CD14-positive monocyte (primary cell): ENCODE measurements at regions not wholly inside any gene's neighbourhood (a gene's known extent, or its start where the extent isn't known, plus 50 kb on each side); places are given as distances from the start of the nearest gene placed in this dataset.
A peak's percentile ranks its signal among the peaks of the same experiment; 100 is the strongest.

Experiments
- DNase-seq, 3 donors: peaks; one replicate each; pipeline ENCODE4 v3.0.0-alpha.2; 2011 to 2022
- H2AFZ ChIP-seq: 2 replicates; pipeline ENCODE4 v1.6.0; 2012; ENCODE audit warnings: mild to moderate bottlenecking, low read depth, low read length, inconsistent platforms; ENCODE audit not compliant: insufficient read depth, poor library complexity, severe bottlenecking
- H3K27ac ChIP-seq, 2 donors: 1 replicate in 1 of 2; 2 replicates in 1 of 2; pipeline ENCODE4 v1.5.1; 2012 to 2013; ENCODE audit warnings: low read length in 2 of 2, control low read depth in 1 of 2, inconsistent platforms in 1 of 2, low read depth in 1 of 2, mild to moderate bottlenecking in 1 of 2
- H3K27me3 ChIP-seq, 2 donors: one replicate each; pipeline versions ENCODE4 v1.6.0 to v1.6.1; 2011 to 2013; ENCODE audit warnings: low read length in 2 of 2; ENCODE audit not compliant: control insufficient read depth in 2 of 2, insufficient read depth in 2 of 2
- H3K36me3 ChIP-seq, 2 donors: replicated peaks in 1 of 2; 1 replicate in 1 of 2; 2 replicates in 1 of 2; pipeline versions ENCODE4 v1.5.1 to v1.6.1; 2012 to 2013; ENCODE audit warnings: low read length in 2 of 2, control low read depth in 1 of 2, inconsistent platforms in 1 of 2, mild to moderate bottlenecking in 1 of 2; ENCODE audit not compliant: insufficient read depth in 2 of 2, control insufficient read depth in 1 of 2
- H3K4me1 ChIP-seq, 2 donors: 1 replicate in 1 of 2; 2 replicates in 1 of 2; pipeline versions ENCODE4 v1.5.1 to v1.6.1; 2012 to 2013; ENCODE audit warnings: low read length in 2 of 2, control low read depth in 1 of 2, inconsistent platforms in 1 of 2, mild to moderate bottlenecking in 1 of 2, moderate library complexity in 1 of 2; ENCODE audit not compliant: insufficient read depth in 2 of 2, control insufficient read depth in 1 of 2
- H3K4me2 ChIP-seq: replicated peaks from 2 replicates; pipeline ENCODE3; 2012; ENCODE audit warnings: low read length, moderate library complexity, mild to moderate bottlenecking; ENCODE audit not compliant: poor library complexity, severe bottlenecking; ENCODE audit errors: extremely low read depth
- H3K4me3 ChIP-seq, 3 experiments: fragments of 200-600 bp in 1 of 3; sonication (generic) in 1 of 3; replicated peaks in 1 of 3; 1 replicate in 2 of 3; 2 replicates in 1 of 3; pipeline ENCODE4 v1.5.1; 2011 to 2013; ENCODE audit warnings: low read length in 3 of 3, mild to moderate bottlenecking in 3 of 3, control low read depth in 2 of 3, low read depth in 2 of 3, inconsistent platforms in 1 of 3, moderate library complexity in 1 of 3
- H3K79me2 ChIP-seq: 2 replicates; pipeline ENCODE4 v1.6.0; 2012; ENCODE audit warnings: mild to moderate bottlenecking, control low read depth, inconsistent platforms, low read length, moderate library complexity; ENCODE audit not compliant: insufficient read depth
- H3K9ac ChIP-seq: 2 replicates; pipeline ENCODE4 v1.6.0; 2017; ENCODE audit warnings: low read length, mild to moderate bottlenecking; ENCODE audit not compliant: insufficient read depth, poor library complexity, severe bottlenecking
- H3K9me3 ChIP-seq, 2 donors: replicated peaks in 1 of 2; 1 replicate in 1 of 2; 2 replicates in 1 of 2; pipeline versions ENCODE4 v1.5.1 to v1.6.1; 2012 to 2013; ENCODE audit warnings: low read length in 2 of 2, control low read depth in 1 of 2; ENCODE audit not compliant: control insufficient read depth in 1 of 2, insufficient read depth in 1 of 2
- H4K20me1 ChIP-seq: 2 replicates; pipeline ENCODE4 v1.6.0; 2012; ENCODE audit warnings: mild to moderate bottlenecking, low read length, control low read depth, moderate library complexity; ENCODE audit not compliant: insufficient read depth
- H3K27ac Mint-ChIP-seq, 7 donors: one replicate each; pipeline ENCODE4 v1.8.0; 2020; ENCODE audit warnings: mild to moderate bottlenecking in 7 of 7, mixed read lengths in 7 of 7, moderate library complexity in 6 of 7, inconsistent platforms in 2 of 7
- H3K27me3 Mint-ChIP-seq, 3 donors: one replicate each; pipeline ENCODE4 v1.8.0; 2021 to 2022; ENCODE audit warnings: low read depth in 3 of 3, mild to moderate bottlenecking in 3 of 3, mixed read lengths in 3 of 3, moderate library complexity in 3 of 3, inconsistent platforms in 1 of 3
- H3K36me3 Mint-ChIP-seq, 2 donors: one replicate each; pipeline ENCODE4 v1.8.0; 2020; ENCODE audit warnings: mixed read lengths in 2 of 2, inconsistent platforms in 1 of 2, mild to moderate bottlenecking in 1 of 2
- H3K4me1 Mint-ChIP-seq: one replicate; pipeline ENCODE4 v1.8.0; 2020; ENCODE audit warnings: mild to moderate bottlenecking, mixed read lengths
- H3K4me3 Mint-ChIP-seq, 2 donors: one replicate each; pipeline ENCODE4 v1.8.0; 2020; ENCODE audit warnings: mild to moderate bottlenecking in 2 of 2, mixed read lengths in 2 of 2, moderate library complexity in 1 of 2
- H3K9me3 Mint-ChIP-seq, 7 donors: one replicate each; pipeline ENCODE4 v1.8.0; 2020 to 2022; ENCODE audit warnings: mixed read lengths in 7 of 7, mild to moderate bottlenecking in 6 of 7, moderate library complexity in 6 of 7, inconsistent platforms in 2 of 7
- WGBS: methylation state at CpG from one replicate; pipeline ENCODE4 v1.1.5; 2013; ENCODE audit warnings: missing lambda C conversion rate; ENCODE audit not compliant: insufficient coverage; 5-methylcytosine and 5-hydroxymethylcytosine counted together
- intact Hi-C, 2 donors: fragments of 100-400 bp; cut with micrococcal nuclease; formaldehyde crosslinking; loops; one replicate each; pipeline versions ENCODE4 v1.15.0 to v1.15.1; 2023
- TF ChIP-seq, protein P1 (sequence below): fragments of 200-600 bp; IDR thresholded peaks from one replicate; pipeline ENCODE4 v1.8.0; 2022; ENCODE audit warnings: antibody characterized with exemption, mild to moderate bottlenecking

DNA sequence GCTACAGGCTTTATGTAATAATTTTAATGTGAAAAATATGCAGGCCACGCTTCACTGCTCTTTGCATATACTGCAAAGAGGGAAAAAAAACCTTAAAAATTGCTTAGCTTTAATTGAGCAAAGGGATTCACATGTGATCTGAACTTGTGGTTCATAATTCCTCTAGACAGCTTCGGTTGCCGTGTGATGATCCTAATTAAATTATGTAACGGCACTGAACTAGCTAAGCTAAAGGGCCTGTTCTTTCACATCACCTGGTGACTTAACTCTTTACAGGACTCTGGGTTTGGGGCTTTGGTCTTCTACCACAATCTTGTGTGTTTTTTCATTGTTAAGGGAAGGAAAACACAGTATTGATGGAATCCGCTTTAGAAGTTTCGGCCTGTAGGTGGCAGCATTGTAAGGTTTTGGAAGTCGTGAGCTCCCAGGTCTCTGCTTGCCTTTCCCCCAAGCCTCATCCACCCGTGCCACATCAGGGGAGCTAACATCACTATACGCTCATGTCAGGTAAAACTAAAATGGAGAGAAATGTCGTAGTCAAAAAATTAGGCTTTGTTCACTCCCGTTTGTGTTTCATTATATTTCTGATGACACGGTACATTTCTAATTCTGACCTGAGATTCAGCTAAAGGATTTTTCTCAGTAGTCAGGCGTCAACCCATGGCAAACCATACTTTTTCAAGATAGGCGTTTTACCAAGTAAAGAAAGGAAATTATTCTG, 205.6 kb upstream of the DPH6 start:
- Histone ChIP-seq H3K79me2 (no peaks in the 10 kb centered on the region), H3K4me3 (no peak overlapping the region), H3K9ac (no peak overlapping the region), H3K36me3 (no peaks in the 10 kb centered on the region), H3K9me3 (no peaks in the 10 kb centered on the region), H3K27me3 (no peaks in the 10 kb centered on the region), H4K20me1 (no peaks in the 10 kb centered on the region), H3K27ac (no peak overlapping the region), H3K4me2 (no peak overlapping the region), H2AFZ (no peak overlapping the region), H3K4me1 (no peaks in the 10 kb centered on the region)
- no peak overlapping the region for H3K27ac Mint-ChIP-seq
- TF ChIP-seq, protein P1, sequence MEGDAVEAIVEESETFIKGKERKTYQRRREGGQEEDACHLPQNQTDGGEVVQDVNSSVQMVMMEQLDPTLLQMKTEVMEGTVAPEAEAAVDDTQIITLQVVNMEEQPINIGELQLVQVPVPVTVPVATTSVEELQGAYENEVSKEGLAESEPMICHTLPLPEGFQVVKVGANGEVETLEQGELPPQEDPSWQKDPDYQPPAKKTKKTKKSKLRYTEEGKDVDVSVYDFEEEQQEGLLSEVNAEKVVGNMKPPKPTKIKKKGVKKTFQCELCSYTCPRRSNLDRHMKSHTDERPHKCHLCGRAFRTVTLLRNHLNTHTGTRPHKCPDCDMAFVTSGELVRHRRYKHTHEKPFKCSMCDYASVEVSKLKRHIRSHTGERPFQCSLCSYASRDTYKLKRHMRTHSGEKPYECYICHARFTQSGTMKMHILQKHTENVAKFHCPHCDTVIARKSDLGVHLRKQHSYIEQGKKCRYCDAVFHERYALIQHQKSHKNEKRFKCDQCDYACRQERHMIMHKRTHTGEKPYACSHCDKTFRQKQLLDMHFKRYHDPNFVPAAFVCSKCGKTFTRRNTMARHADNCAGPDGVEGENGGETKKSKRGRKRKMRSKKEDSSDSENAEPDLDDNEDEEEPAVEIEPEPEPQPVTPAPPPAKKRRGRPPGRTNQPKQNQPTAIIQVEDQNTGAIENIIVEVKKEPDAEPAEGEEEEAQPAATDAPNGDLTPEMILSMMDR, result peak; percentile 62
- H3K4me3 Mint-ChIP-seq, result no peak overlapping the region
- no peaks in the 10 kb centered on the region for H3K36me3 Mint-ChIP-seq
- H3K9me3 Mint-ChIP-seq, result no peaks in the 10 kb centered on the region
- intact Hi-C loops, result no loop called here
- DNase-seq, result peak in 1 of 3 donors; percentile 6
- 21% methylated on average over 2 of the region's 14 CpGs for WGBS
- H3K27me3 Mint-ChIP-seq, result peaks cover 0 to 1% (median 0%) of the 10 kb centered on the region in 3 donors
- H3K4me1 Mint-ChIP-seq, result no peaks in the 10 kb centered on the region

DNA sequence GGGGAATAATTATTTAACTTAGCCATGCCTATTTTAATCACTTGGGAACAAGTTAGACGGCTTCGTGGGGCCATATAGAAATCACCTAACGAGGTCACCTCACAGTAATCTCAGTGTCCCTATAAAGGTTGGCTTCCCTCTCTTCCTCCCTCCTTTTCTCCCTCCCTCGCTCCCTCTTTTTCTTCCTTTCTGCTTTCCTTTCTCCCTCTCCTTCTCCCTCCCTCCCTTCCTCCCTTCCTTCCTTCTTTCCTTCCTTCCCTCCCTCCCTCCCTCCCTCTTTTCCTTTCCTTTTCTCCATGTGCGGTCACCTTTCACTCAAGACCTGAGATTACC, 206.1 kb upstream of the DPH6 start:
- H3K4me3 ChIP-seq, result no peak overlapping the region
- H3K27ac ChIP-seq, result no peak overlapping the region
- no peaks in the 10 kb centered on the region for H3K9me3 ChIP-seq
- WGBS, result 100% methylated on average over 3 of the region's 5 CpGs
- no peak overlapping the region for H2AFZ ChIP-seq
- no peaks in the 10 kb centered on the region for H3K4me1 ChIP-seq
- no peak overlapping the region for H3K9ac ChIP-seq
- H3K4me2 ChIP-seq, result no peak overlapping the region
- DNase-seq, result no peak
- H3K79me2 ChIP-seq, result no peaks in the 10 kb centered on the region
- Mint-ChIP-seq H3K4me3 (no peak overlapping the region), H3K36me3 (no peaks in the 10 kb centered on the region), H3K27ac (no peak overlapping the region), H3K9me3 (no peaks in the 10 kb centered on the region), H3K4me1 (no peaks in the 10 kb centered on the region), H3K27me3 (peaks cover 0 to 1% (median 0%) of the 10 kb centered on the region in 3 donors)
- H4K20me1 ChIP-seq, result no peaks in the 10 kb centered on the region
- no peaks in the 10 kb centered on the region for H3K27me3 ChIP-seq
- no peaks in the 10 kb centered on the region for H3K36me3 ChIP-seq
- TF ChIP-seq, protein P1, result no peak
- intact Hi-C loops, result no loop called here
